ENCODE measurements at regions not wholly inside any gene's neighbourhood (a gene's known extent, or its start where the extent isn't known, plus 50 kb on each side); places are given as distances from the start of the nearest gene placed in this dataset.

GRCh38 chr11:111429066-111429506 lies 50.0 kb upstream of the POU2AF1 start (continued):
- TF ChIP-seq NKRF (conservative IDR thresholded peaks at IDR 0.05) (no peak), IRF4 (IDR thresholded peaks at IDR 0.05; ENCODE audit: low read depth, low read length) (0 out of 2 replicates have a peak, but pooled peaks have one; percentile 8), CREB1 (IDR thresholded peaks at IDR 0.05; ENCODE audit: low read depth) (no peak), TBL1XR1 (IDR thresholded peaks at IDR 0.05; ENCODE audit: low read depth, low read length) (no peak), NRF1 (conservative IDR thresholded peaks at IDR 0.05; ENCODE audit: low read depth, low read length) (no peak), SIX5 (IDR thresholded peaks at IDR 0.05; ENCODE audit: low read depth, low read length, severe bottlenecking) (no peak), FOXM1 (IDR thresholded peaks at IDR 0.05; ENCODE audit: low read depth, low read length) (peak; percentile 43; the same call in 1 of the 2 replicates), EGR1 (IDR thresholded peaks at IDR 0.05; ENCODE audit: borderline replicate concordance in 1 of 2, low read depth in 2 of 2, low read length in 2 of 2) (no peak), MLLT1 (IDR thresholded peaks at IDR 0.05) (0 out of 2 replicates have a peak, but pooled peaks have one; percentile 18), CEBPZ (IDR thresholded peaks at IDR 0.05; ENCODE audit: low read depth, low read length) (no peak), ETV6 (conservative IDR thresholded peaks at IDR 0.05 in 1 of 2, IDR thresholded peaks at IDR 0.05 in 1 of 2; ENCODE audit: borderline replicate concordance in 1 of 2, low read depth in 1 of 2) (no peak), ATF2 (IDR thresholded peaks at IDR 0.05; ENCODE audit: low read length) (no peak), SRF (IDR thresholded peaks at IDR 0.05; ENCODE audit: low read depth in 2 of 2, low read length in 2 of 2) (no peak), RFX5 (IDR thresholded peaks at IDR 0.05; ENCODE audit: low read depth, low read length) (peak; percentile 44; the same call in 1 of the 2 replicates), SUZ12 (IDR thresholded peaks at IDR 0.05; ENCODE audit: unreplicated experiment) (no peak), RCOR1 (conservative IDR thresholded peaks at IDR 0.05; ENCODE audit: low read depth, low read length) (no peak), HCFC1 (IDR thresholded peaks at IDR 0.05; ENCODE audit: low read length) (no peak), PAX8 (IDR thresholded peaks at IDR 0.05) (no peak), RAD51 (IDR thresholded peaks at IDR 0.05) (no peak)
- TF ChIP-seq, protein P1, sequence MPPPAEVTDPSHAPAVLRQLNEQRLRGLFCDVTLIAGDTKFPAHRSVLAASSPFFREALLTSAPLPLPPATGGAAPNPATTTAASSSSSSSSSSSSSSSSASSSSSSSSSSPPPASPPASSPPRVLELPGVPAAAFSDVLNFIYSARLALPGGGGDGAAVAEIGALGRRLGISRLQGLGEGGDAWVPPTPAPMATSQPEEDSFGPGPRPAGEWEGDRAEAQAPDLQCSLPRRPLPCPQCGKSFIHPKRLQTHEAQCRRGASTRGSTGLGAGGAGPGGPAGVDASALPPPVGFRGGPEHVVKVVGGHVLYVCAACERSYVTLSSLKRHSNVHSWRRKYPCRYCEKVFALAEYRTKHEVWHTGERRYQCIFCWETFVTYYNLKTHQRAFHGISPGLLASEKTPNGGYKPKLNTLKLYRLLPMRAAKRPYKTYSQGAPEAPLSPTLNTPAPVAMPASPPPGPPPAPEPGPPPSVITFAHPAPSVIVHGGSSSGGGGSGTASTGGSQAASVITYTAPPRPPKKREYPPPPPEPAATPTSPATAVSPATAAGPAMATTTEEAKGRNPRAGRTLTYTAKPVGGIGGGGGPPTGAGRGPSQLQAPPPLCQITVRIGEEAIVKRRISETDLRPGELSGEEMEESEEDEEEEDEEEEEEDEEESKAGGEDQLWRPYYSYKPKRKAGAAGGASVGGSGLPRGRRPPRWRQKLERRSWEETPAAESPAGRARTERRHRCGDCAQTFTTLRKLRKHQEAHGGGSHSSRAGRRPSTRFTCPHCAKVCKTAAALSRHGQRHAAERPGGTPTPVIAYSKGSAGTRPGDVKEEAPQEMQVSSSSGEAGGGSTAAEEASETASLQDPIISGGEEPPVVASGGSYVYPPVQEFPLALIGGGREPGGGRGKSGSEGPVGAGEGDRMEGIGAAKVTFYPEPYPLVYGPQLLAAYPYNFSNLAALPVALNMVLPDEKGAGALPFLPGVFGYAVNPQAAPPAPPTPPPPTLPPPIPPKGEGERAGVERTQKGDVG (CRISPR knock-in tag; IDR thresholded peaks at IDR 0.05), result no peak
